Caco-2 (cell line): ENCODE measurements at regions not wholly inside any gene's neighbourhood (a gene's known extent, or its start where the extent isn't known, plus 50 kb on each side); places are given as distances from the start of the nearest gene placed in this dataset.
"Not testable (repeated sequence)": the region's sequence is repeated elsewhere in the genome, so short reads cannot be mapped to it uniquely, and the experiment has no call there.

Source experiments
- BruUV-seq: library from RNA; stranded (reverse); fragments of 400-500 nt; replicated peaks from 2 replicates; lab custom pipeline; 2021; lab: Mats Ljungman, UMichigan
- CTCF ChIA-PET: fragments of 300-600 bp; sonication (Branson Sonifier 250); formaldehyde crosslinking; loops from one replicate; lab custom pipeline; 2022; ENCODE audit warnings: antibody characterized with exemption; lab: Charles Lee
- POLR2A ChIA-PET: fragments of 300-600 bp; sonication (Branson Sonifier 250); formaldehyde crosslinking; loops from one replicate; lab custom pipeline; 2022; ENCODE audit warnings: antibody characterized with exemption; lab: Charles Lee
- DNase-seq, 2 experiments: peaks; one replicate each; pipeline versions ENCODE4 v3.0.0 to v3.0.0-alpha.2; 2020 to 2022
- H3K27me3 ChIP-seq: replicated peaks from 2 replicates; pipeline ENCODE4 v1.6.0; 2011; ENCODE audit warnings: low read length; ENCODE audit not compliant: control insufficient read depth, insufficient read depth
- H3K36me3 ChIP-seq: 2 replicates; pipeline ENCODE4 v1.5.1; 2011; ENCODE audit warnings: low read length; ENCODE audit not compliant: control insufficient read depth, insufficient read depth
- H3K4me1 ChIP-seq: fragments of 250-450 bp; sonication (Bioruptor Pico); 2 replicates; pipeline ENCODE4 v1.5.1; 2020; ENCODE audit warnings: mild to moderate bottlenecking
- H3K4me3 ChIP-seq: 2 replicates; pipeline ENCODE4 v1.5.1; 2011; ENCODE audit warnings: low read depth, mild to moderate bottlenecking, control low read depth, low read length
- H3K9me3 ChIP-seq: fragments of 250-450 bp; sonication (Bioruptor Pico); 2 replicates; pipeline ENCODE4 v1.5.1; 2020; ENCODE audit warnings: mild to moderate bottlenecking, moderate library complexity
- H3K27ac Mint-ChIP-seq: one replicate; pipeline ENCODE4 v1.8.0; 2022; ENCODE audit warnings: mixed read lengths; ENCODE audit not compliant: unreplicated experiment
- H3K27me3 Mint-ChIP-seq: one replicate; pipeline ENCODE4 v1.8.0; 2022; ENCODE audit warnings: mixed read lengths; ENCODE audit not compliant: insufficient read depth, unreplicated experiment
- H3K36me3 Mint-ChIP-seq: one replicate; pipeline ENCODE4 v1.8.0; 2022; ENCODE audit warnings: mild to moderate bottlenecking, mixed read lengths; ENCODE audit not compliant: insufficient read depth, unreplicated experiment
- H3K4me1 Mint-ChIP-seq: one replicate; pipeline ENCODE4 v1.8.0; 2022; ENCODE audit warnings: low read depth, mixed read lengths; ENCODE audit not compliant: unreplicated experiment
- H3K4me3 Mint-ChIP-seq: one replicate; pipeline ENCODE4 v1.8.0; 2022; ENCODE audit warnings: mild to moderate bottlenecking, moderate library complexity, mixed read lengths; ENCODE audit not compliant: unreplicated experiment
- H3K9me3 Mint-ChIP-seq: one replicate; pipeline ENCODE4 v1.8.0; 2022; ENCODE audit warnings: mixed read lengths; ENCODE audit not compliant: unreplicated experiment
- intact Hi-C: fragments of 100-400 bp; cut with micrococcal nuclease; formaldehyde crosslinking; loops from one replicate; pipeline ENCODE4 v1.10.0; 2022; ENCODE audit not compliant: unreplicated experiment
- TF ChIP-seq, protein P1 (sequence below), 2 experiments: fragments of 200-600 bp in 1 of 2; IDR thresholded peaks; 1 replicate in 1 of 2; 2 replicates in 1 of 2; pipeline versions ENCODE4 v1.5.1 to v1.8.0; 2011 to 2022; ENCODE audit warnings: antibody characterized with exemption in 1 of 2, control low read depth in 1 of 2, inconsistent platforms in 1 of 2, low read depth in 1 of 2, low read length in 1 of 2, mild to moderate bottlenecking in 1 of 2, moderate library complexity in 1 of 2; ENCODE audit not compliant: insufficient read depth in 1 of 2, severe bottlenecking in 1 of 2, unreplicated experiment in 1 of 2

DNA sequence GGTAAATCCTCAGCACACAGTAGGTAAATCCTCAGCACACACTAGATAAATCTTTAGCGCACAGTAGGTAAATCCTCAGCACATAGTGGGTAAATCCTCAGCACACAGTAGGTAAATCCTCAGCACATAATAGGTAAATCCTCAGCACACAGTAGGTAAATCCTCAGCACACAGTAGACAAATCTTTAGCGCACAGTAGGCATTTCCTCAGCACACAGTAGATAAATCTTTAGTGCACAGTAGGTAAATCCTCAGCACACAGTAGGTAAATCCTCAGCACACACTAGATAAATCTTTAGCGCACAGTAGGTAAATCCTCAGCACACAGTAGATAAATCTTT lies 102.0 kb downstream of the MICALL2 start:
- H3K27ac Mint-ChIP-seq, H3K27me3 Mint-ChIP-seq, CTCF ChIA-PET, H3K9me3 ChIP-seq, H3K4me1 Mint-ChIP-seq, H3K4me3 ChIP-seq, H3K36me3 Mint-ChIP-seq, intact Hi-C loops, H3K9me3 Mint-ChIP-seq, H3K4me1 ChIP-seq, POLR2A ChIA-PET, BruUV-seq, H3K36me3 ChIP-seq, H3K27me3 ChIP-seq, H3K4me3 Mint-ChIP-seq, DNase-seq: not testable (repeated sequence)

DNA sequence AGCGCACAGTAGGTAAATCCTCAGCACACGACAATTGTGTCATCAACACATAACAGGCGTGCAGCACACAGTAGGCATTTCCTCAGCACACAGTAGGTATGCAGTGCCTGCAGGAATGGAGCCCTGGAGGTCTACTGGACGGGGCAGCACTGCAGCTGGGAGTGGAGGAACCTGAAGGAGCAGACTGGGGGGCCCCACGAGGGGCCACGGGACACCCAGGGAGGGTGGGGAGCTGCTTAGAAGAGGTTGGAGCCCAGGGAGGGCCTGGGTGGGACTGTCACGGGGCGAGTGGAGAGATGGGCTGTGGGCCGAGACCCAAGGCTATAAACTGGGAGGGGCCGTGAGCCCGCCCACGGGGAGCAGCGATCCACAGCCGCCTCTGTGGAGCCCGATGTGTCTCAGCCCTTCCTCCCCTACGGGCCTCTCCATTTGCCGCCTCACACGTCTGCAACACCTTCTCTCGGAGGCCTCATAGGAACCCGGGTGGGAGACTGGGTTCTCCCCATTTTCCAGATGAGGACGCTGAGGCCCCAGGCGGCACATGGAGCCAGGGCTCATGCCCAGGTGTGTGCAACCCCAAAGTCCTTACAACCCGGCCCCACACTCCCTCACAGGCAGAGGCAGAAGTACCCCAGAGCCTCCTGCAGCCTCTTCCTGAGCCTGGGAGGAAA lies 101.5 kb downstream of the MICALL2 start:
- Histone ChIP-seq H3K27me3 (no peaks in the 10 kb centered on the region; the same call in 1 of the 2 replicates), H3K36me3 (no peaks in the 10 kb centered on the region; the same call in 1 of the 2 replicates), H3K4me1 (no peaks in the 10 kb centered on the region), H3K9me3 (no peaks in the 10 kb centered on the region), H3K4me3 (no peak overlapping the region)
- no peak overlapping the region for H3K27ac Mint-ChIP-seq
- TF ChIP-seq, protein P1, sequence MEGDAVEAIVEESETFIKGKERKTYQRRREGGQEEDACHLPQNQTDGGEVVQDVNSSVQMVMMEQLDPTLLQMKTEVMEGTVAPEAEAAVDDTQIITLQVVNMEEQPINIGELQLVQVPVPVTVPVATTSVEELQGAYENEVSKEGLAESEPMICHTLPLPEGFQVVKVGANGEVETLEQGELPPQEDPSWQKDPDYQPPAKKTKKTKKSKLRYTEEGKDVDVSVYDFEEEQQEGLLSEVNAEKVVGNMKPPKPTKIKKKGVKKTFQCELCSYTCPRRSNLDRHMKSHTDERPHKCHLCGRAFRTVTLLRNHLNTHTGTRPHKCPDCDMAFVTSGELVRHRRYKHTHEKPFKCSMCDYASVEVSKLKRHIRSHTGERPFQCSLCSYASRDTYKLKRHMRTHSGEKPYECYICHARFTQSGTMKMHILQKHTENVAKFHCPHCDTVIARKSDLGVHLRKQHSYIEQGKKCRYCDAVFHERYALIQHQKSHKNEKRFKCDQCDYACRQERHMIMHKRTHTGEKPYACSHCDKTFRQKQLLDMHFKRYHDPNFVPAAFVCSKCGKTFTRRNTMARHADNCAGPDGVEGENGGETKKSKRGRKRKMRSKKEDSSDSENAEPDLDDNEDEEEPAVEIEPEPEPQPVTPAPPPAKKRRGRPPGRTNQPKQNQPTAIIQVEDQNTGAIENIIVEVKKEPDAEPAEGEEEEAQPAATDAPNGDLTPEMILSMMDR (IDR thresholded peaks at IDR 0.05; ENCODE audit: insufficient read depth in 1 of 2, low read depth in 1 of 2, low read length in 1 of 2, severe bottlenecking in 1 of 2, unreplicated experiment in 1 of 2) = no peak
- H3K9me3 Mint-ChIP-seq = no peaks in the 10 kb centered on the region
- peaks cover 6% of the 10 kb centered on the region for H3K4me1 Mint-ChIP-seq
- intact Hi-C loops = no loop called here
- ChIA-PET CTCF (no interaction called here), POLR2A (no interaction called here)
- H3K36me3 Mint-ChIP-seq = no peaks in the 10 kb centered on the region
- BruUV-seq = no TSS peak
- H3K4me3 Mint-ChIP-seq = no peak overlapping the region
- H3K27me3 Mint-ChIP-seq = peaks cover 7% of the 10 kb centered on the region
- DNase-seq = peak in 1 of 2 experiments; percentile 42

DNA sequence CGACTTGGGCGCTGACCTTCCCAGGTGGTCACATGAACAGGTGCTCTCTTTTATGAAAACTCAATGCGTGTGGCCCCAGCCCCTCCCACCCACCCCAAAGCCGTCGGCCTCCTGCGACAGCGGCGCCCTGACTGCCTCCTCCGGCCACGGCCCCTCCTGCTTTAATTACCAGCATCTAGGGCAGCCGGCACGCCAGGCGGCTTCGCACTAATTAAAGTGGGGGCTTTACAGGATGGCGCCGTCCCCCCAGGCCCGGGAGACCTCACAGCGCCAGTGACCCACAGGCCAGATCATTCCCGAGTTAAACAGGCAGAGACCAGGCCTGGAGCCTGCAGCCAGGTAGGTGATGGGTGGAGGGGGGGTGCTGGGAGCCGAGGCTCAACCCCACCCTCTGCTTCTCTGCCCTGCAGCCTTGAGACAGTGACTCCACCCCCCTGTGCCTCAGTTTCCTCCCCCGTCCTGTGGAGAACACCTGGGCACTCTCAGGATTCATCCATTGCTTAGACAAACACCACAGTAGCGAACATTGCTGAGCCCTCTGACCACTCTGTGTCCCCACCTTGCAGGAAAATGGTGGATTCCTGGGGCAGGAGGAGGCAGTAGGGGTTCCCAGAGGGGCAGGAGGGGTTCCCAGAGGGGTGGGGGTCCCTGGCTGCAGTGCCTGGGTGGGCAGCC lies 100.8 kb downstream of the MICALL2 start:
- Histone ChIP-seq H3K4me1 (no peaks in the 10 kb centered on the region), H3K36me3 (no peaks in the 10 kb centered on the region; the same call in 1 of the 2 replicates), H3K9me3 (no peaks in the 10 kb centered on the region), H3K27me3 (no peaks in the 10 kb centered on the region; the same call in 1 of the 2 replicates), H3K4me3 (no peak overlapping the region)
- Mint-ChIP-seq H3K4me1 (peaks cover 6% of the 10 kb centered on the region), H3K36me3 (no peaks in the 10 kb centered on the region), H3K9me3 (no peaks in the 10 kb centered on the region), H3K27me3 (peaks cover 7% of the 10 kb centered on the region), H3K4me3 (no peak overlapping the region), H3K27ac (no peak overlapping the region)
- TF ChIP-seq, protein P1 (IDR thresholded peaks at IDR 0.05; ENCODE audit: insufficient read depth in 1 of 2, low read depth in 1 of 2, low read length in 1 of 2, severe bottlenecking in 1 of 2, unreplicated experiment in 1 of 2) = no peak
- POLR2A ChIA-PET = no interaction called here
- no peak for DNase-seq
- CTCF ChIA-PET = no interaction called here
- intact Hi-C loops = no loop called here
- no TSS peak for BruUV-seq
